Stimulated activated CD8-positive, alpha-beta memory T cell treated with anti-CD3 and anti-CD28 coated beads, Interleukin-7, amount 100 ng/mL, for 4 hours (primary cell): ENCODE measurements at regions not wholly inside any gene's neighbourhood (a gene's known extent, or its start where the extent isn't known, plus 50 kb on each side); places are given as distances from the start of the nearest gene placed in this dataset.
"Not testable (repeated sequence)": the region's sequence is repeated elsewhere in the genome, so short reads cannot be mapped to it uniquely, and the experiment has no call there.

ENCODE experiments used
- DNase-seq, 2 donors: peaks; one replicate each; pipeline ENCODE4 v3.0.0-alpha.2; 2020; ENCODE audit warnings: low read depth in 2 of 2

GRCh38 chr6:103335412-103335811 is 1524.3 kb downstream of the HACE1 start:
- DNase-seq = no peak

GRCh38 chr6:103326760-103327757 is 1532.7 kb downstream of the HACE1 start:
- DNase-seq = no peak

- no peak for DNase-seq
Measured at GRCh38 chr6:103313432-103313831, 1546.3 kb downstream of the HACE1 start.

- not testable (repeated sequence) for DNase-seq
Measured at GRCh38 chr6:103294376-103294775, 1565.3 kb downstream of the HACE1 start.

GRCh38 chr6:103284835-103285234 is 1574.9 kb downstream of the HACE1 start:
- DNase-seq = no peak

GRCh38 chr6:103280417-103280816 is 1579.3 kb downstream of the HACE1 start:
- no peak for DNase-seq

GRCh38 chr6:103277936-103278335 is 1581.8 kb downstream of the HACE1 start:
- no peak for DNase-seq

GRCh38 chr6:103273048-103273447 is 1586.7 kb downstream of the HACE1 start:
- DNase-seq = no peak

- DNase-seq = no peak
Measured at GRCh38 chr6:103269581-103269980, 1590.1 kb downstream of the HACE1 start.

GRCh38 chr6:103268335-103268734 is 1591.4 kb downstream of the HACE1 start:
- no peak for DNase-seq

GRCh38 chr6:103264020-103264419 is 1595.7 kb downstream of the HACE1 start:
- no peak for DNase-seq

- no peak for DNase-seq
Measured at GRCh38 chr6:103255132-103255531, 1604.6 kb downstream of the HACE1 start.

GRCh38 chr6:103236923-103237322 is 1622.8 kb downstream of the HACE1 start:
- no peak for DNase-seq

- no peak for DNase-seq
Measured at GRCh38 chr6:103231181-103231580, 1628.5 kb downstream of the HACE1 start.

- DNase-seq = no peak
Measured at GRCh38 chr6:103215847-103216246, 1643.9 kb downstream of the HACE1 start.

GRCh38 chr6:103210686-103211085 is 1649.0 kb downstream of the HACE1 start:
- DNase-seq = no peak

- no peak for DNase-seq
Measured at GRCh38 chr6:103198386-103198785, 1661.3 kb downstream of the HACE1 start.

GRCh38 chr6:103193413-103193812 is 1666.3 kb downstream of the HACE1 start:
- no peak for DNase-seq

GRCh38 chr6:103191391-103192093 is 1668.2 kb downstream of the HACE1 start:
- DNase-seq = no peak

- no peak for DNase-seq
Measured at GRCh38 chr6:103184776-103185175, 1674.9 kb downstream of the HACE1 start.

- no peak for DNase-seq
Measured at GRCh38 chr6:103183831-103184411, 1675.8 kb downstream of the HACE1 start.

GRCh38 chr6:103178193-103178592 is 1681.5 kb downstream of the HACE1 start:
- DNase-seq = no peak
